ENCODE measurements at regions not wholly inside any gene's neighbourhood (a gene's known extent, or its start where the extent isn't known, plus 50 kb on each side); places are given as distances from the start of the nearest gene placed in this dataset.

- in situ Hi-C loops (cut with HindIII; ENCODE audit: low sequenced_read_pairs), result no loop called here
- no peak overlapping the region for H3K4me3 ChIP-seq (ENCODE audit: low read depth, low read length)
- TF ChIP-seq, protein P1, sequence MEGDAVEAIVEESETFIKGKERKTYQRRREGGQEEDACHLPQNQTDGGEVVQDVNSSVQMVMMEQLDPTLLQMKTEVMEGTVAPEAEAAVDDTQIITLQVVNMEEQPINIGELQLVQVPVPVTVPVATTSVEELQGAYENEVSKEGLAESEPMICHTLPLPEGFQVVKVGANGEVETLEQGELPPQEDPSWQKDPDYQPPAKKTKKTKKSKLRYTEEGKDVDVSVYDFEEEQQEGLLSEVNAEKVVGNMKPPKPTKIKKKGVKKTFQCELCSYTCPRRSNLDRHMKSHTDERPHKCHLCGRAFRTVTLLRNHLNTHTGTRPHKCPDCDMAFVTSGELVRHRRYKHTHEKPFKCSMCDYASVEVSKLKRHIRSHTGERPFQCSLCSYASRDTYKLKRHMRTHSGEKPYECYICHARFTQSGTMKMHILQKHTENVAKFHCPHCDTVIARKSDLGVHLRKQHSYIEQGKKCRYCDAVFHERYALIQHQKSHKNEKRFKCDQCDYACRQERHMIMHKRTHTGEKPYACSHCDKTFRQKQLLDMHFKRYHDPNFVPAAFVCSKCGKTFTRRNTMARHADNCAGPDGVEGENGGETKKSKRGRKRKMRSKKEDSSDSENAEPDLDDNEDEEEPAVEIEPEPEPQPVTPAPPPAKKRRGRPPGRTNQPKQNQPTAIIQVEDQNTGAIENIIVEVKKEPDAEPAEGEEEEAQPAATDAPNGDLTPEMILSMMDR (IDR thresholded peaks at IDR 0.05; ENCODE audit: low read depth, low read length), result no peak
- DNase-seq (ENCODE audit: low read depth, low spot score), result no peak
Measured at GRCh38 chr22:22737590-22737989, 93.2 kb downstream of the GGTLC2 start.

GRCh38 chr22:22738959-22739585, 94.7 kb downstream of the GGTLC2 start:
- DNase-seq (ENCODE audit: low read depth, low spot score), result no peak
- no peak overlapping the region for H3K4me3 ChIP-seq (ENCODE audit: low read depth, low read length)
- in situ Hi-C loops (cut with HindIII; ENCODE audit: low sequenced_read_pairs), result no loop called here
- TF ChIP-seq, protein P1 (IDR thresholded peaks at IDR 0.05; ENCODE audit: low read depth, low read length), result no peak

GRCh38 chr22:22740560-22741276, 96.3 kb downstream of the GGTLC2 start:
- TF ChIP-seq, protein P1 (IDR thresholded peaks at IDR 0.05; ENCODE audit: low read depth, low read length), result no peak
- H3K4me3 ChIP-seq (ENCODE audit: low read depth, low read length), result no peak overlapping the region
- DNase-seq (ENCODE audit: low read depth, low spot score), result no peak
- in situ Hi-C loops (cut with HindIII; ENCODE audit: low sequenced_read_pairs), result no loop called here

GRCh38 chr22:22741843-22742242, 97.4 kb downstream of the GGTLC2 start:
- no peak for DNase-seq (ENCODE audit: low read depth, low spot score)
- in situ Hi-C loops (cut with HindIII; ENCODE audit: low sequenced_read_pairs), result no loop called here
- no peak overlapping the region for H3K4me3 ChIP-seq (ENCODE audit: low read depth, low read length)
- TF ChIP-seq, protein P1 (IDR thresholded peaks at IDR 0.05; ENCODE audit: low read depth, low read length), result no peak

DNA sequence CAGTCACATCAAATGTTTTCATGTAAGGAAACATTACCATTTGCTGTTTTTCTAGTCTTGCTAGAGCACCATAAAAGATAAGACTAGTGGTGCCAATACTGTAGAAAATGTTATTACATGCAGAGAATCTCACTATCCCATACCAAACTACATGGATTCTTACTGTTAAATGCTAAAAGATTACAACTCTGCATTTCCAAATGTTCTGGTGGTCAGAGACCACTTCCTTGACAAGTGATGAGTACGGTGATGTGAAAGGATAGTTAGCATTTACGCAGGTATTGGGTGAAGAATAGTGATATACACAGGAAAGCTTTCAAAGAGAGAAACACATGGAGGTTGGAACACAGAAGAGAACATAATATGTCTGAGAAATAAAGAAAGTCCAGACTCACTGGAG, 98.2 kb downstream of the GGTLC2 start:
- in situ Hi-C loops (cut with HindIII; ENCODE audit: low sequenced_read_pairs), result no loop called here
- TF ChIP-seq, protein P1 (IDR thresholded peaks at IDR 0.05; ENCODE audit: low read depth, low read length), result no peak
- H3K4me3 ChIP-seq (ENCODE audit: low read depth, low read length), result no peak overlapping the region
- no peak for DNase-seq (ENCODE audit: low read depth, low spot score)

- TF ChIP-seq, protein P1 (IDR thresholded peaks at IDR 0.05; ENCODE audit: low read depth, low read length), result no peak
- no peak overlapping the region for H3K4me3 ChIP-seq (ENCODE audit: low read depth, low read length)
- in situ Hi-C loops (cut with HindIII; ENCODE audit: low sequenced_read_pairs), result no loop called here
- no peak for DNase-seq (ENCODE audit: low read depth, low spot score)
Measured at GRCh38 chr22:22743128-22743760, 98.8 kb downstream of the GGTLC2 start.
